ENCODE measurements at regions not wholly inside any gene's neighbourhood (a gene's known extent, or its start where the extent isn't known, plus 50 kb on each side); places are given as distances from the start of the nearest gene placed in this dataset.

- no peak for DNase-seq (ENCODE audit: low read depth in 2 of 3, low spot score in 2 of 3)
Measured at GRCh38 chr4:136861091-136861490, 671.2 kb downstream of the PCDH18 start.

- DNase-seq (ENCODE audit: low read depth in 2 of 3, low spot score in 2 of 3) = no peak
Measured at GRCh38 chr4:136858903-136859302, 673.4 kb downstream of the PCDH18 start.

- DNase-seq (ENCODE audit: low read depth in 2 of 3, low spot score in 2 of 3) = no peak
Measured at GRCh38 chr4:136855886-136856285, 676.4 kb downstream of the PCDH18 start.

GRCh38 chr4:136850446-136850845, 681.8 kb downstream of the PCDH18 start:
- no peak for DNase-seq (ENCODE audit: low read depth in 2 of 3, low spot score in 2 of 3)

- DNase-seq (ENCODE audit: low read depth in 2 of 3, low spot score in 2 of 3) = no peak
Measured at GRCh38 chr4:136847881-136848621, 684.2 kb downstream of the PCDH18 start.

GRCh38 chr4:136841526-136841925, 690.8 kb downstream of the PCDH18 start:
- DNase-seq (ENCODE audit: low read depth in 2 of 3, low spot score in 2 of 3) = no peak

GRCh38 chr4:136838607-136839006, 693.7 kb downstream of the PCDH18 start:
- no peak for DNase-seq (ENCODE audit: low read depth in 2 of 3, low spot score in 2 of 3)

- DNase-seq (ENCODE audit: low read depth in 2 of 3, low spot score in 2 of 3) = no peak
Measured at GRCh38 chr4:136831553-136831952, 700.7 kb downstream of the PCDH18 start.

- DNase-seq (ENCODE audit: low read depth in 2 of 3, low spot score in 2 of 3) = no peak
Measured at GRCh38 chr4:136829280-136829679, 703.0 kb downstream of the PCDH18 start.

GRCh38 chr4:136823020-136823419, 709.3 kb downstream of the PCDH18 start:
- DNase-seq (ENCODE audit: low read depth in 2 of 3, low spot score in 2 of 3) = no peak

GRCh38 chr4:136818811-136819330, 713.4 kb downstream of the PCDH18 start:
- DNase-seq (ENCODE audit: low read depth in 2 of 3, low spot score in 2 of 3) = no peak

- no peak for DNase-seq (ENCODE audit: low read depth in 2 of 3, low spot score in 2 of 3)
Measured at GRCh38 chr4:136812100-136812880, 720.0 kb downstream of the PCDH18 start.

GRCh38 chr4:136811496-136812077, 720.7 kb downstream of the PCDH18 start:
- DNase-seq (ENCODE audit: low read depth in 2 of 3, low spot score in 2 of 3) = no peak

GRCh38 chr4:136810626-136811025, 721.7 kb downstream of the PCDH18 start:
- no peak for DNase-seq (ENCODE audit: low read depth in 2 of 3, low spot score in 2 of 3)

GRCh38 chr4:136806844-136807243, 725.5 kb downstream of the PCDH18 start:
- no peak for DNase-seq (ENCODE audit: low read depth in 2 of 3, low spot score in 2 of 3)

GRCh38 chr4:136805617-136806016, 726.7 kb downstream of the PCDH18 start:
- no peak for DNase-seq (ENCODE audit: low read depth in 2 of 3, low spot score in 2 of 3)

- DNase-seq (ENCODE audit: low read depth in 2 of 3, low spot score in 2 of 3) = no peak
Measured at GRCh38 chr4:136803433-136803832, 728.9 kb downstream of the PCDH18 start.

GRCh38 chr4:136800248-136800647, 732.0 kb downstream of the PCDH18 start:
- no peak for DNase-seq (ENCODE audit: low read depth in 2 of 3, low spot score in 2 of 3)

- no peak for DNase-seq (ENCODE audit: low read depth in 2 of 3, low spot score in 2 of 3)
Measured at GRCh38 chr4:136796953-136797352, 735.3 kb downstream of the PCDH18 start.

GRCh38 chr4:136793848-136794247, 738.4 kb downstream of the PCDH18 start:
- no peak for DNase-seq (ENCODE audit: low read depth in 2 of 3, low spot score in 2 of 3)

- no peak for DNase-seq (ENCODE audit: low read depth in 2 of 3, low spot score in 2 of 3)
Measured at GRCh38 chr4:136784326-136784725, 748.0 kb downstream of the PCDH18 start.

- no peak for DNase-seq (ENCODE audit: low read depth in 2 of 3, low spot score in 2 of 3)
Measured at GRCh38 chr4:136769717-136770116, 762.6 kb downstream of the PCDH18 start.

All from activated CD8-positive, alpha-beta memory T cell treated with anti-CD3 and anti-CD28 coated beads for 48 hours (primary cell).